GM04504 (cell line): ENCODE measurements at regions not wholly inside any gene's neighbourhood (a gene's known extent, or its start where the extent isn't known, plus 50 kb on each side); places are given as distances from the start of the nearest gene placed in this dataset.

Experiments
- DNase-seq: peaks from one replicate; pipeline ENCODE4 v3.0.0-alpha.2; 2012; ENCODE audit warnings: low read depth

DNA sequence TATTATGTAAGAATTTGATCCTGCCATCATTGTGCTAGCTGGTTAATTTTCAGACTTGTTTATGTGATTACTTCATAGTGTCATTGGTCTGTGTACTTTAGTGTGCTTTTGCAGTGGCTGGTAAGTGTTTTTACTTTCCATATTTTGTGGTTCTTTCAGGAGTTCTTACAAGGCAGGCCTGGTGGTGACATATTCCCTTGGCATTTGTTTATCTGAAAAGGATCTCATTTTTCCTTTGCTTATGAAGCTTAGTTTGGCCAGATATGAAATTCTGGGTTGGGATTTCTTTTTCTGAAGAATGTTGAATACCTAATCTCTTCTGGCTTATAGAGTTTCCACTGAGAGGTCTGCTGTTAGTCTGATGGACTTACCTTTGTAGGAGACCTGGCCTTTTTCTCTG, 72.8 kb upstream of the MC4R start:
- DNase-seq: no peak

DNA sequence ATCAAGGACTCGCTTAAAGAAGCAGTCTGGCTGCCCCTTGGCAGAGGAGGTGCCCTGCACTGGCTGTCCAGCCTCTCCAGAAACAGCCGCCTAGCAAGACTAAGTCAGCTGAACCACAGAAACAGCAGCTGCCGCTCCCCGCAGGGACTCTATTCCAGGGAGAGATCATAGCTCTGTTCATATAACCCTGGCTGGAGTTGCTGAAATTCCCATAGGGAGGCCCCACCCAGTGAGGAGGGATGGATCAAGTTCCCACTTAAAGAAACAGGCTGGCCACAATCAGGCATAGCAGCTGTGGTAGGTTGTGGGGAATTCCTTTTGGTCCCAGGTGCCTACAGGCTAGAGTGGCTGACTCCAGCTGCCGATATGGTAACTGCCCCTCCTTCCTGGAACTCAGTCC, 74.2 kb upstream of the MC4R start:
- DNase-seq: no peak

DNA sequence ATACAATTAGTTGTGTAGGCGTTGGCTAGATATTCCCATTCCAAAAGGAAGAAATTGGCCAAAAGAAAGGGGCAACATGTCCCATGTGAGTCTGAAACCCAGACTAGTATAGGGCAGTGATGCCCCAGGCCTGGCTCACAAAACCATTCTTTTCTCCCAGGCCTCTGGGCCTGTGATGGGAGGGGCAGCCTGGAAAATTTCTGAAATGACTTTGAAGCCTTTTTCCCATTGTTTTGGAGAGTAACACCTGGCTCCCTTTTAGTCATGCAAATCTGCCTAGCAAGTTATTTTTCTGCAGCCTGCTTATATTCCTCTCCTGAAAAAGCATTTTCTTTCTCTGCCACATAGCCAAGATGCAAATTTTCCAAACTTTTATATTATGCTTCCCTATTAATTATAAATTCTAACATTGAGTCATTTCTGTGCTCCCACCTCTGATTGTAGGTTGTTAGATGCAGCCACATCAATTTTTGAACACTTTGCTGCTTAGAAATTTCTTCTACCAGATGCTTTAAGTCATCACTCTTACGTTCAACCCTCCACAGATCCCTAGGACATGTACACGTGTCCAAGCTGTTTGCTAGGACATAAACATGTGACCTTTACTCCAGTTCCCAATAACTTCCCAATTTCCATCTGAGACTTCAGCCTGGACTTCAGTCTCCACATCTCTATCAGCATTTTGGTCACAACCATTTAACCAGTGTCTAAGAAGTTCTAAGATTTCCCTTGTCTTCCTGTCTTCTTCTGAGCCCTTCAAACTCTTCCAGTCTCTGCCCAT, 76.1 kb upstream of the MC4R start:
- DNase-seq: no peak

- no peak for DNase-seq
Measured at GRCh38 chr18:60452421-60452820, 79.8 kb upstream of the MC4R start.

GRCh38 chr18:60466677-60467076, 94.1 kb upstream of the MC4R start:
- DNase-seq: peak; percentile 48

GRCh38 chr18:60469387-60470100, 97.0 kb upstream of the MC4R start:
- DNase-seq: no peak

DNA sequence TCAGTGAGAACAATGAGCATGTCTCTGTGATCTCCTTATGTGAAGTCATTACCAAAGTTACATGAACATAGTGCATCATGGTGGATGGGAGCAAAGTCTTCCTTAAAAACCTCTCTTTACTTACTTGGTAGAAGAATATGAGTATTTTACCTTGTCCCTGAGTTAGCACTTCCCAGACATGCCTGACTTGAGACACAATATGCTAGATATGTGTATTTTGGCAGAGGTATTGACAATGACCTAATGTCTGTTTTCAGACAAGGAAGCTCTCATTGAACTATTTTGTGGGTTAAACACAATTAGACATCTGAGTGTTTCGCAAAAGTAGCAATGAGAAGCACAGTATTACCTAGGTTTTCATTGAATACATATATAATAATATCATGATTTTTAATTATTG, 99.1 kb upstream of the MC4R start:
- DNase-seq: no peak

DNA sequence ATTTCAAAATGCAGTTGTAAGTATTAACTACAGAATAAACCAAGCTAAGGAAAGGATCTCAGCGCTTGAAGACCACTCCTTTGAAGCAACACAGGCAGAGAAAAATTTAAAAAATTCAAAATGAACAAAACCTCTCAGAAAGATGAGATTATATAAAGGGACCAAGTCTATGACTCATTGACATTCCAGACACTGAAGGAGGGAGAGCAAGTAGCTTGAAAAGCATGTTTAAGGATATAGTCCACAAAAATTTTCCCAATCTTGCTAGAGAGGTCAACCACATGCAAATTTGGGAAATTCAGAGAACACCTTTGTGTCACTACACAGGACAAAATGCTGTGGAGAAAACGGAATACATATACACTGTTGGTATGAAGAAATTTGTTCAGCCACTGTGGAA, 112.6 kb upstream of the MC4R start:
- DNase-seq: no peak

DNA sequence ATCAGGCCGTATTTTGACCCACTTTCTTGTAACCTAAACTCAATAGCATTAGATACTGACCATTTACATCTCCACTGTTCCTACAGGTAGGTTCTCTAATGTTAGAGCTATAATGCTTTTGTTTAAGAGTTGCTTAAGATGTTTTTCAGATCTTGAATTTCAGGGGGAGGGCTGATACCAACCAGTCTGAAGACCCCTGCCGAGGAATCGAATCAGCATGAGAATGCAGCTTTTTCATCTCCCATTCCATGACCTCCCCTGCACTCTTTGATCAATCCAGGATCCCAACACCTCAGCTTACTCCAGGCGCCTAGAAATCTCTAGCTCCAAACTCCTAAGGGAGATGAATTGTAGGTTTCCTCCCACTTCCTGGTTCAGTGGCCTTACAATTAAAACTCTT, 120.5 kb upstream of the MC4R start:
- DNase-seq: no peak

DNA sequence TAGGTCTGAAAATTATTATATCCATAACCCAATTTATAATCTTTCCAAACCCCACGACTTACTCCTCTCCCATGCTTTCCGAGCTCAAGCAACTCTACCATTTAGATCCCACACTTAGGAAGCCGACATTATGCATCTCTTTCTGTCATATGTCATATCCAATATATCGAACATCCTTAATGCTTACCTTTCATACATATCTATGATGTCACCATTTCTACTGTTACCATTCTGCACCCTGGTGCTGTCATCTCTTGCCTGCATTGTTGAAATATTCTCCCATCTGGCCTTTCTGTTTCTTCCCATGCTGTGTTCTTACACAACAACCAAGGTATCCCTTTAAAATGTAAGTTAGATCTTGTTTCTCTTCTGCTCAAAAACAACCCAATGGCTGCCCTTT, 127.1 kb upstream of the MC4R start:
- DNase-seq: no peak

- DNase-seq: no peak
Measured at GRCh38 chr18:60500960-60501359, 128.4 kb upstream of the MC4R start.

- no peak for DNase-seq
Measured at GRCh38 chr18:60502591-60502990, 130.0 kb upstream of the MC4R start.

DNA sequence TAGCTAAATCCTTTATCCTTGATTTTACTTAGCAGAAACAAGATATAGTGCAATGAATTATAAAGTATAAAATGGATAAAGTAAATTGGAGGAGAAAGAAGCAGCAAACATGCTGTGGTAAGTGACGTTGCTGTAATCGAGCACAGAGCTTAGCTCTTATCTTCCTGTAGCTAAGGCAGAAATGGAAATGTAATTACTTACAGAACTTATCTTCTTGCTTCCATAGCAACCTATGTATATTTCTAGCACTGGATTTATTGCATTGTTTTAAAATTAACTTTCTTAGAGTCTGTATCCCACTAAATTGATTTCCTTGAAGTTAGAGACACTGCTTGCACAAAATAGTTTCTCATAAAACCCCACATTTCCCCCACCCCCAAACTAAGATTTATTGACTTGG, 130.6 kb upstream of the MC4R start:
- no peak for DNase-seq

DNA sequence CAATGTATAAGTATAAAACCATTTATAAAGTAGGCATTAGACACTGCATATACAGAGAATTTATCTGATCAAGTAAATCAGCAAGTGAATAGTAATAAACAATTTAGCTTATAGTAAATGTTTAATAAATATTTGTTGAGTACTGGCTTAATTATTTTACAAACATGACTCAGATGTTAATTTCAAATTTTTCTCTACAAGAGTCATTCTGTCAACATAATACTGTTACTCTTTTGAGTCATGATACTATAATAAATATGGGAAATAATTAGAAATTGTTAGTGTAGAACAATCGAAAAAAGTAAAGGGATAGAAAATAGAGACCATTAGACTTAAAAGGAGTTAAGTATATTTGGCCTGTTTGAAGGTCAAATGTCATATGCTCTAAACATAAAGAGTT, 133.6 kb upstream of the MC4R start:
- DNase-seq: no peak

GRCh38 chr18:60506682-60507081, 134.1 kb upstream of the MC4R start:
- DNase-seq: peak; percentile 35

DNA sequence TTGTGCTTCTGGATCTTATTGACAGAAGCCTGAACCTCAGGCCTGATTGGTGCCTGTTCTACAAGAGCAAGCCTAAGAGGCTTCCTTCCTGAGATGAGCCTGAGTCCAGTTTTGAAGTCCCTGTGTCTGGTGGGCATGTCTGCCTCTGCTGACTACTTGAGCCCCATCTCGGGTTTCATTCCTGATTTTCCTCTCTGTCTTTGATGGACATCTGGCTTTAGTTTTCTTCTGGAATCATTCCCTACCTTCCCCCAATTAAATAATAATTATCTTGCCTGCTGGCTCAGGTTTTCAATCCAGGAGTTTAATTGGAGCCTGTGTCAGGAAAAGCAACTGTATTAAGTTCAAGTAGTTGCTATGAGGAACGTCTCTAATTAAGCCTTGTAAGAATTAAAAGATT, 135.5 kb upstream of the MC4R start:
- DNase-seq: peak; percentile 5

GRCh38 chr18:60534538-60534937, 162.0 kb upstream of the MC4R start:
- DNase-seq: peak; percentile 6

DNA sequence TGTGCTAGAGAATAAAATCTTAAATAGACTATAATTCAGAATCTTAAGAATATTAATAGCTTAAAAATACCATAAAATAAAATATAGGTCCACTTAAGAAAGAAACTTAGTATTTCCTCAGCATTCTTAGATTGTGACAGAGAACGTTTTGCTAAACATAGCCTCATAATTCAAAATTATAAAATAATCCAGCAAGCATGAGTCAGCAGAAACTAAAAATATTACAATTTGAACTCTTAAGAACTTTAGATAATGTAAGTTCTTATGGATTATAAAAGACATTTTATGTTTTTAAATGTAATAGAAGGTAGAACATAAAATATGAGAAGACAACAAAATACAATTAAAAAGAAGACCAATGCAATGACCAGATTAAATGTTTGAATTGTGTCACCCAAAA, 164.5 kb upstream of the MC4R start:
- no peak for DNase-seq

- no peak for DNase-seq
Measured at GRCh38 chr18:60538891-60539290, 166.3 kb upstream of the MC4R start.

- no peak for DNase-seq
Measured at GRCh38 chr18:60541661-60542060, 169.1 kb upstream of the MC4R start.

- DNase-seq: no peak
Measured at GRCh38 chr18:60543646-60544045, 171.1 kb upstream of the MC4R start.

- DNase-seq: peak; percentile 36
Measured at GRCh38 chr18:60549338-60549960, 176.9 kb upstream of the MC4R start.

DNA sequence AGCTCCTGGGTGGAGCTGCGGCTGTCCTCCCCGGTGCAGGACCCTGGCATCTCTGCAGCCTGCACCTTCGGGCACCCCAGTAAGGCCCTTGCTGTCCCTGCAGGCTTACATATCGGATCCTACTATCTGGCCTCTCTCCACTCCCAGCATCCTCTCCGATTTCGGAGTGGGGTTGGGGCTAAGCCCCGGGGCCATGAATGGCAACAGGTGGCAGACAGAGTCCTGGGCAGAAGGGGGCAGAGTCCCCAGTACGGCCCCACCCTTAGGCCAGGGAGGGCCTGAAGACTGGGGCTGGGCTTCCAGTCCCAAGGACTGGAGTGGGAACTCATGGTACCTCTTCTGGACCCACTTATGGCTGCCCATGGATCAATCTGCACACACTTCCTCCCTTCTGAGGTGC, 180.4 kb upstream of the MC4R start:
- no peak for DNase-seq
